ENCODE measurements at regions not wholly inside any gene's neighbourhood (a gene's known extent, or its start where the extent isn't known, plus 50 kb on each side); places are given as distances from the start of the nearest gene placed in this dataset.
A peak's percentile ranks its signal among the peaks of the same experiment; 100 is the strongest.

GRCh38 chr7:86914551-86914950 is 144.9 kb downstream of the ELAPOR2 start:
- peaks cover 3% of the 10 kb centered on the region for H3K27me3 ChIP-seq (ENCODE audit: control insufficient read depth, insufficient read depth, low read length)
- no TSS peak for BruUV-seq (replicated peaks)
- H3K4me1 ChIP-seq (ENCODE audit: control insufficient read depth, insufficient read depth, low read length): no peaks in the 10 kb centered on the region
- H3K9me3 ChIP-seq (ENCODE audit: control insufficient read depth, insufficient read depth, low read depth, low read length): no peaks in the 10 kb centered on the region
- DNase-seq (ENCODE audit: low read depth, low spot score) (no peak), ATAC-seq (no peak)
- no peak overlapping the region for H3K27ac ChIP-seq (ENCODE audit: low read length)
- intact Hi-C loops (cut with micrococcal nuclease; ENCODE audit: unreplicated experiment) (no loop called here), in situ Hi-C loops (cut with HindIII; ENCODE audit: low pct_unique_long_range_greater_than_20kb, low sequenced_read_pairs) (no loop called here)
- CTCF ChIA-PET: no interaction called here
- no peak overlapping the region for H3K4me3 ChIP-seq (ENCODE audit: low read depth in 2 of 2, low read length in 2 of 2)
- no peak for TF ChIP-seq REST (IDR thresholded peaks at IDR 0.05; ENCODE audit: insufficient read depth in 1 of 2, low read depth in 2 of 2, low read length in 1 of 2)
- peak; percentile 41; the same call in 1 of the 2 replicates for TF ChIP-seq CTCF (IDR thresholded peaks at IDR 0.05)
- H3K36me3 ChIP-seq (ENCODE audit: control insufficient read depth, insufficient read depth, low read length): no peaks in the 10 kb centered on the region
- POLR2A ChIA-PET: no interaction called here

Measured in Panc1 (cell line).